SKM-1 treated with dmso at 0.1 percent for 144 hours (cell line): ENCODE measurements at regions not wholly inside any gene's neighbourhood (a gene's known extent, or its start where the extent isn't known, plus 50 kb on each side); places are given as distances from the start of the nearest gene placed in this dataset.

Experiments used
- DNase-seq: peaks from one replicate; lab custom pipeline; 2025; ENCODE audit not compliant: unreplicated experiment; lab: John Stamatoyannopoulos, UW

DNA sequence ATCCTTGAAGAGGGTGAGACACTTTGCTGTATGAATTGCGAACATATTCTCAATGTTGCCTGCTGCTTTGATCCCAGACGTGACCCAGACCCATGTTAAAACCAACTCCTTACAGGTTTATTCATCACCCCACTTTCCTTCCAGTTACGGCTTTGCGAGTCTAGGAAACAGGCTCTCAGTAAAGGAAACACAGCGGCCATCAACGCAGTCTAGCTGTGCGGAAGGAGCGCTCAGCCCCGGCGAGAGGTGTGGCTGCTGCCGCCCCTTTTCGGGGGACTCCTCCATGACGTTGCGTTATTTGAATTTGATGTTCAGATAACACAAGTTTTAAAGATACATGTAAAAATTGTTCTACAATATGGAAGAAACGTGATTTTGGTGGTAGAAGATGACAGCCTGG, 206.4 kb upstream of the FAT1 start:
- no peak for DNase-seq

DNA sequence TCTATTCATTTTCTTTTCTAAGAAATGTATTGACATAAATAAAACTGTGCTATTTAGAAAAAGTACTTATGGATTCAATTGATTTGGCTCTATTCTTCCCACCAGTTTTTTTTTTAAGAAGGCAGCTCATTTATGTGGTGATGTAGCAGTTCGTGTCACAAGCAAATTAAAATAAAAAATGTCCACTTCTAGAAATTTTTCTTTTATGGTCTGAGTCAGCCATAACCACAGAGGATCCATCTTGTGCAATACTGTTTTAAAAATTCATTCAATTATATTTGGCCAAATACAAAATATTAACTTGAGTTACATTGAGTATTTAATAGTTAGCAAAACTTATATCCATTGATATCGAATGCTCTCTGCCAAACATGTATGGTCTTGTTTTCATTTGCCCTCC, 207.9 kb upstream of the FAT1 start:
- DNase-seq = no peak

DNA sequence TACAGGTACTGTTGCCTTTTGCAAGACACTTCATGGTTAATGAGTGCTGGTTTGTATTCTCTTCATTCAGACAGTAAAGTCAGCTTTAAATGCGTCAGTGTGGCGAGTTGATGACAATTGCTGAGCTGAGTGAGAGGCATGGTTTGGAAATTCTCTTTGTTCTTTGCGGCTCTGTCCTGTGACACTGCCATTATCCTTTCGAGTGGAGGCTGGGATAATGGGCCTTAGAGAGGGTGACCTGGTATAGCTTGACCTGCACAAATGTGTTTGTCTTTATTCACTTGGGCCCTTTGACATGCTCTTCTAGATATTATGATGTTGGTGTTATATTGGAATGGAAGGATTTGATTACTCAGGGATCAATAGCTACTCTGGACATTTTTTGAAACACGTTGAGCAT, 208.5 kb upstream of the FAT1 start:
- DNase-seq = no peak

DNA sequence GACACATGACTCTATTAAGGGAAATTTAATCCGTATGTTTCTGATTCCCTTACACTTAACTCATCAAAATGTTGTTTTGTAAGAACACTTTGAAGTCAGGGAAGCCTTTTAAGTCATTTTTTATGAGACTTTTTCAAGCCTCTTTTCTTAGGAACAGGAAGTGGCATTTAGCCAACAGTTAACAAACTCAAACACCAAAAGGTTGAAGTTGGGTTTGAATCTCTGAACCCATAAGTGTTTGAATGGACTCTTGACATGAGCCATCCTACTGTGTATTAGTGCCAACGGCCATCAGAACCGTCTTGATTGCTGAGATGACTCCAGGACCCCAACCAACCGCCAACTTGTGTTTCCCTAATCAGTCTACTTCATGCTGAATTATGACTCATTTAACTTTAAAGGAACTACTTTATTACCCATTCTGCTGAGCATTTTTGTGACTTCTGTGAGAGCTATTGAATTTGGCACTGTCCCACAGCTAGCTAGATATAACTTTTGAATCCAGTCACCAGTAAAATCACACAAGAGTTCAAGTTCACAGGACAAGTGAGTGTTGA, 209.1 kb upstream of the FAT1 start:
- DNase-seq = no peak

DNA sequence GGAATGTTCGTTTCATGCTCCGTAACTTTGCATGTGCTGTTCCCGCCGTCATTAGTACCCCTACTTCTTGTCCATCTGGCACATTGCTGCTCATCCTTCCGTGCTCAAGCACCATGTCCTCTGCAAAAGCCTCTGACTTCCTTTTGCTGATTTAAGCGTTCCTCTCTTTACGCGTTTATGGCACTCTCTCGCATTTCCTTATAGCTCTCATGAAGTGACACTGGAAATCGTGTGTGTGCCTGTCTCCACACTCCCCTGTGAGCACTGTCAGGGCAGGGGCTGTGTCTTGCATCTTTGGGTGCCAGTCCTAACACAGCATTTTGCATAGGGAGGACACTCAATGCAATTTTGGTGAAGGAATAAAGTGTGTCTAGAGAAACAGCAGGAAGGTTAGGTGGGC, 210.6 kb upstream of the FAT1 start:
- DNase-seq = no peak

DNA sequence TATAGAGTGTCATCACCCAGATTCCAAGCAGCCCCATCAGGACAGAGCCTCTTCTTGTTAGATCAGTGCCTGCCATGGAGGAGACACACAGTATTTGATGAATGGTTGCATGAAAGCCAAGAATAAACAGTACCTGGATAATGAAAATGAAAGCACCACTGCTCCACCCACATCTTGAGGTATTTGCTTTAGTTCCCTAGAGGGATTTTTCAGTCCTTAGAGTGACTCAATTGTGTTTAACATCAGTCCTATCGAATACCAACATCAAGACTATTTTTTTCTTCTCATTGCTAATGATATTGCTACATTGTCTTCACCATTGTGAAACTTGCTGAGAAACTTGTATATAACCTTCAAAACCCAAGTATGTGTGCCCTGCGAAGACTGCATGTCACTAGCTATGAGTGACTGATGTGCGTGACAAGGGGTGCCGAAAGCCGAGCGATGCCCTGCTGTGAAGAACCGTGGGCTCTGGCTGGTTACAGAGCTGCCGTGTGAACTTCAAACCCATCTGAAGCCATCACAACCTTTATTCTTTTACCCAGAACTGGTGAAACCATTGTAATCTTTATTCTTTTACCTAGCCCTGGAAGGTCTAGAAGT, 211.3 kb upstream of the FAT1 start:
- DNase-seq = no peak

DNA sequence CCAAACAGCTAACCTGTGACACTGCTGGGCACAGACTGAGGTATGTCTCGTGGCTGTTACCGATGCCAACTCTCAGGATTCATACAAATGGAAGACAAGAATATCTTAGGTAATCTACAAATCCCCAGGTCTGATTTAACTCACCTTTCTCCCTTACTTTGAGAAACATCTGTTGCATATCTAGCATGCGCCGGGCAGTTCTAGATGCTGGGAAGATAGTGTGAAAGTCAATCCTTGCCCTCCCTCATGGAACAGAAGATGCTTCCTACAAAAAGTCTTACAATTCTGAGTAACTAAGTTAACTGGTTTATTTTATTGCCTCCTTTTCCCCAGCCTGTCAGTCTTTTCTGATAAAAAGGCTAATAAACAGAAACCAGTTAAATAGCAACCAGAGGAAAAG, 212.2 kb upstream of the FAT1 start:
- DNase-seq = no peak

DNA sequence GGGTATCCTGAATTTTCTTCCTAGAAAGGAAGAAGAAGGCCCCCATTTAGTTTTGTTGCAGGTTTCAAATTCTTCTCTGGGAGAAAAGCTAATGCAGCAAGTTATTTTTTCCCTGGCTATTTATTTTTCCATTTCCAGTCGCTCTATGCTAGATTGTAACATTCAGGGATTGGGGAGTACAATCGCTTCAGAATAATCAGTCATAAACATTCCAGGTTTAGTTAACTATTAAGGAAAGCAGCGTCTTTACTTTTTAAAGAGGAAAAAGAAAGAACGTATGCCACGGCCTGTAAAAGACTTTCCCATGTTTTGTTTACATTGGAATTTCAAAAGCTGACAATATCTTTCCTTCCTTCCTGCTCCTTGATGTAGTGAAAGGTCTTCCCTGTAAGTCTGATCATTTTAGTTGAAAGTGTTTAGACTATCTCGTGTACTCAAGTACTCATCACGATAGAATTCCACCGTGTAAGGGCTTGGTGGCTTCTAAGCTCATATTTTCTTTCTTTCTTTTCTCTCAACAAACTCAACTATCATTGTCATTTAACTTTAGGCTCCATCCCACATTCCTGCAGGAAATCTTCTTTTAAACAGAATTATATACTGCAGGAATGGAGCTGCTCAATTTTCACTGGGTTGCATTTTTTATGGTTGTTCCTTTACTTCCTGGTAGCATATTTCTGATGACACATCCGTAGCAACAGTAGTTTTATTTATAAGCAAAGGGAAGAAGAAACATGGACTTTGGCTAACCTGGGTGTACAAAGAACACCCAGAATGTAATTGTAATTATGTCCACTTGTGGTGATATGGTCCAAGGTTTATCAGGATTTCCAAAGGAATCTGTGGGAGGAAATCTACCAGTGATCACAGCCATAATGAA, 213.1 kb upstream of the FAT1 start:
- no peak for DNase-seq

DNA sequence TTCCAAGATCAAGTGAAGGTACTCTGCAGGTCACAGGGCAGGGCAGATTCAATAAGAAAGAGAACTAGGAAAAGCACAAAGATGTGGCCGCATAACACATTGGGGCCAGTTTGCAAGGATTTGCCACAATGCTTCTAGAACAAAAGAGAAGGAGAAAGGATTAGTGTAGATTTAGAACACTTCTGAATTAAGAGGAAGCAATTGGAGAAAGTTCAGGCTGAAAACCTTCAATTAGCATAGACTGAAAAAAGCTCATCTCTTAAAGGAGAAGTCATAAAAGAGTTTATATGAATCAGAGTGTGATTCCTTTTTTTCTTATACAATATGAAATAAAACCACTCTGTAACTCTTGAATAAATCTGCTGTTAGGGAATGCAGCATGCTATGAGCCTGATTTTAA, 215.6 kb upstream of the FAT1 start:
- peak; percentile 13 for DNase-seq

DNA sequence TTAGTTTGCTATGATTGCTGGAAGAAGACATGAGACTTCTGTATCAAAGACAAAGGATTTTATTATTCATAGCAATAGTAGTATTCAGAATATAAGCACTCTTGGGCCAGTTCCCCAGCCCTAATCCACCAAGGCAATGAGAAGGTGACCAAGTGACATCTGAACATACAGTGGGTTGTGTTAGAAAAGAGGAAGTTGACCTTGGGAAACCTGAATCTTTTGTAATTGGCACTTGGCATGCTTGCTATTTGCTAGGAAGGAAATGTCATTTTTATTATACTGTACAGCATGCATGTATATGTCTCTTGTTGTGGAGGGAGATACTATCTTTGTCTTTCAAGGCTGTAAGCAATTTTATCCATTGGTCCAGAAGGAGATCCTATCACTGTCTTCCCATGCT, 216.1 kb upstream of the FAT1 start:
- peak; percentile 83 for DNase-seq

DNA sequence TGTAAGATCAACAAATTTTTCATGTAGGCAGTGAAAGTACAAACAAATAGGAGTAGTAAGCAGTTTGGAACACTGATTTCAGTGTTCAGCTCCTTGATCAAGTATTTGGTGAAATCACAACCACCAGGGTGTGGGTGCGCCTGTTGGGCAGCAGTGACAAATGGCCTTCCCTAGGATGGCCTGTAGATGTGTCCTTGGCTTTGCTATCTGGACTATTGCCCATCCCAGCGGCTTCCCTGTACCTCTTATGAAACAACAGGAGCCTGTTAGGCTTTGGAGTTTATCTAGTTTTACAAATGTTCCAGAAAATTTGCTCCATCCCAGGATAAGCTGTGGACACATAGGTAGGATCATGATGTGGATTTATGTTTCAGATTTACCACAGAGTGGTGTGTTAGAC, 216.8 kb upstream of the FAT1 start:
- no peak for DNase-seq

DNA sequence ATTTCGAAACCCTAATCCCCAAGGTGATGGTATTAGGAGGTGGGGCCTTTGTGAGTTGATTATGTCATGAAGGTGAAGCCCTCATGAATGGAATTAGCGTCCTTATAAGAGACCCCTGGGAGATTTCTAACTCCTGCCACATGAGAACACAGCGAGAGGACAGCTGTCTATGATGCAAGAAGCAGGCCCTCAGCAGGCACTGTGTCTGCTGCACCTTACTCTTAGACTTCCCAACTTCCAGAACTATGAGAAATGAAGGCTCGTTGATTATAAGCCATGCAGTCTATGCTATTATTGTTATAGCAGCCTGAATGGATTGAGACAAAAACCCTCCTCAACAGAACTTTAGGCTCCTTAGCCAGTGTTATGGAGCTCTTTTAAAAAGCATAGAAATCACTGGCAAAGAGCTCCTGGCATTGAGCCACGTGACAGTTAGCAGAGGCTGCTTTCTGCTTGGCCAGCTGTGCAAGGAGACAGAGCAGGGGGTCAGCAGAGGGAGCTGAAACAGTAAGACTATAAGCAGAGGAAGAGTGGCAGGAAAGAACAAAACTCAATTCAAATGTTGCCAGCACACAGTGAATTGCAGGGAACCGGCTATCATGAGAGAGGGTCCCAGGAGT, 219.2 kb upstream of the FAT1 start:
- no peak for DNase-seq

DNA sequence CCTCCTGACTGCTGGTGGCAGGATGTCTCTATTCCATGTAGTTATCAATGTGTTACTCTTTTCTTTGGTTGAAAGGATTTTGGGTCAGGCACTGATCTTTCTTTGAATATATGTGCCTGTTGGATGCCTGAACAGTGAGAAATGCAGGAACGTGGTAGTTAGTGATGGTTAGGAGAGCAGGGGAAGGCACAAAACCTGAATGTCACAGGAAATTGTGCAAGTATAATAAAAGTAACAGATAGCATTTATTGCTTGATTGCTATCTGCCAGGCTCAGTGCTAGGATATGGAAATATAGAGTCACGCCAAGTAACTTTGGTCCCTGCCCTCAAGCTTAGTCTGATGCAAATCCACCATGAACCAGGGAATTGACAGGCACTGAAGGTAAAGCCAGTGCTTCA, 219.8 kb upstream of the FAT1 start:
- DNase-seq = no peak

DNA sequence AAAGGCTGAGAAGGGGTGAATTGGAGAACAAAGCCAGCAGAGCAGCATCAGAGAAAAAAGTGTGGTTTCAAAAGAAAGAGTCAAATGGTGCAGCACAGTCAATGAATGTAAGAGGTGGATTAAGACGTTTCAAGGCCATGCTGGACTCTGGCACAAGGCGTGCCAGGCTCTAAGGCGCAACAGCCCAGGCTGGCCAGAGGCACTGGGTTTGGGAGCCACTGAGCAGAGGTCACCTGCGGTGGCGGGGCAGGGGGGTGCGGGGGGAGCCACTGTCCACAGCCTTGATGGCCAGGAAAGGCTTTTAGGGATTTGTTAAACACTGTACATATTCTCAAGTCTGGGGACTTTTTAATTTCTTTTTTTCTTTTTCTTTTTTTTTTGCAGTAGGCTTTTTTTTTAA, 222.5 kb upstream of the FAT1 start:
- no peak for DNase-seq

DNA sequence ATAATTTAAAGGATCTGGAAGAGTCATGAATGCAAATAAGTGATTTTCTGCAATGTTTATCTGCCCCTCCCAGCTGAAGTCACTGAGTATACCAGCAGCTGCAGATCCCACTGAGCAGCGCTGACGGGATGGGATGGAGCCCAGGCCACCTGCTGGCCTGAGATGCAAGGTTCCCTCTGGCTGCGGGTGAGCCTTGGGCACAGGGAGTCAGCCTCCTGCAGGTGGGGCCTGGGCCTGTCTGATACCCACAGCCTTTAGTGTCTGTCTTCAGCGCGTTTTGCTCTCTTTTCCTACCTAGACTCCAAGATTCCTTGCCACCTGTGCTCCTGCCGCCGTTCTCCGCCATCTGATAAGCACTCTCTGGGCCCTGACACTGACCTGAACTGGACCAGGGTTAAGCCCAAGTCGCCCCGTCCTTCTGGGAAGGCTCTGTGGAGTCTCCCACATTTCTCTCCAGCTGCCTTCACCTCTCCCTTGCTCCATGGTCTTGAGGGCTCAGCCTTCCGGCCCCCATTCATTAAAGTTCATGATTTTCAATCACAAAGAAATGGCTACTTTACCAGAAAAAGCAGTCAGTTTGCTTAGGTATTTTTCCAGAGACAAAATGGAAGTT, 223.1 kb upstream of the FAT1 start:
- no peak for DNase-seq

DNA sequence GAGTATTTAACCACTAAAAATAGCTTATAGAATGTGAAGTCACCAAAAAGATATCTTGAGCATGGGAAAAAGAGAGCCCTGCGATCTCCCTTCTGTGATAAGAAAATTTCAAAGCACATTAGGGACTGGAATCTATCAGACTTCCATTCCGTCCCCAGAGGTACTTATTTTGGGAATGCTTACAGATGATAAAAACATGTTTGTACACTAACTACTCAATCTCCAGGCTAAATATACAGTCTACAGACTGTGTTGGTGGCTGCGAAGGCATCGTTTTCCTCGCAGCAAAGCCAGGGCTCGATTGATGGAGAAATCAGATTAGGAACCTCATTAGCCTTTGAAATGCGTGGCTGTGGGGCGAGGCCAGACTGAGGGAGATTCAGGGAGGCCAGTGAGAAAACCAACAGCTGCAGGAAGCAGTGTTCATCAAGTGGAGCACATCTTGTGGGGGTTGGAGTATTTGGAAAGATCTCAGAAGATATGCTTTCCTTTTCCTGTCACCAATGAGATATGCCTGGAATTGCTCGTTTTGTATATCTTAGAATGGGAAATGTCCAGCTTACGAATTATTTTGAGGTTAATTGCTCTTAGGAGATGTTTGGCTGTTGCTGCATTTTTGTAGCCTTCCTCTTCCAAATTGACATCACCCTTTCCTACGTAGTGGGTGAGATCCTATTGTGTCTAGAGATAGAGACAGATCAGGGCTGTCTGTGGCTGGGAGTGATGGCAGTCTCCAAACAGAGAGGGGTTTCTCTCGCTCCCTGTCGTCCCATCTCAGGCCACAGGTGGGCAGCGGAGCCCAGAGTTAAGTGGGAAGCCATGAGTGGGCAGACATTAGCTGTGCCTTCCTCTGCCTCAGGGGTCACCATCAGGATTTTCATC, 224.9 kb upstream of the FAT1 start:
- no peak for DNase-seq

DNA sequence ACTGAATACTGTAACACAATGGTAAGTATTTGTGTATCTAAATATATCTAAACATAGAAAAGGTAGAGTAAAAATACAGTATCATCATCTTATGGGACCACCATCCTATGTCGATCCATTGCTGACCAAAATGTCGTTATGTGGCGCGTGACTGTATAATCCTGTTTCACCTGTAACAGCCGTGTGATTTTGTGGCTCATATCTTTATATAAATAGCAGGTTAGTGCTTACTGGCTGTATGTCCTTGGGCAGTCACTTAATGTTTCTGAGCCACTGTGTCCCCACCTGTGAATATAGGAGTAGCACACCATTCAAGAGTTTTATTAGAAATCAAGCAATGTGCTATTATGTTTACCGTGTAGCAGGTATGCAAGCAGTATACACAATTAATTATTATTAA, 226.2 kb upstream of the FAT1 start:
- DNase-seq = no peak

DNA sequence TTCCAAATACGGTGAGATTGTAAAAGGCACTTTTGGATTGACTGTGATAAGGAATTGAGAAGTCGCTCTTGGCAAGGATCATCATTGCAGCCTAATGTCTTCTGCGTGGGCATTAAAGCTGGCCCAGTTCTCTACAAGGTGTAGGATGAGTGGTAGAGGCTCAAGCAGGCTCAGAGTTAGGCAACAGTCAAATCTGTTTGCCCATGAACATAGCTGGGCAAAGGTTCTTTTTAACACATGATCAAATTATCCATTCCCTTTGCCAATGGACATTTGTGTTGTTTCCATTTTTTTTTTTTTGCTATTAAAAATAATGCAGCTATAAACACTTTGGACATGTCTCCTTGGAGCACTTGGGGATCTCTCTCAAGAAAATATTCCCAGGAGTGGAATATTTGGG, 229.1 kb upstream of the FAT1 start:
- DNase-seq = no peak

DNA sequence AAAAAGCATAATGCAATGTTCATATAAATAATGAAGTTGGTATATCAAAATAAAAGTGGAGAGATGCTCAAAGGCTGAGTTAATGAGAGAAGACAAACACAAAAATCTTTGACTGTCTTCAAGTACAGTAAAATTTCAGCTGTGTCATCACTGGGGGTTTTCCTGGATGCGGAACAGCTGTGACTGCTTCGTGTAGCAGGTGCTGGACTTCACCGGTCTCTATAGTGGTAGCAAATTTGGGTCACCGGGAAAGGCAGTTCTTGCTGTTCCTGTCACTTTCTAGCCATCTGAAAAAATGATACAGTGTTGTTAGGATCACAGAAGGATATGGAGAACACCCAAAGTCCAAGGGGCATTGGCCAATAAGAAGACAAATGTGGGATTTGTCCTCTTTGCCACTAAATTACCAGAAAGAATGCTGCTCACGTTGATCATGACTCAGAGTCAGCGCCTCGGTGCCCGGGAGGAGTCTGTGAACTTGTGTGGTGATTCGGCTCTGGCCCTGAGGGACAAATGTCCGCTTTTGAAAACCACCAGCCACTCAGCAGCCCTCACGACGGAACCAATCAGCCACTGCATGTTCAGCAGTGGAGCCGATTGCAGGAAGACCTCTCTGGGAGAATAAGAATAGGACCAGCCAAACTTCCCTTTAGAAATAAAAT, 230.1 kb upstream of the FAT1 start:
- DNase-seq = no peak

DNA sequence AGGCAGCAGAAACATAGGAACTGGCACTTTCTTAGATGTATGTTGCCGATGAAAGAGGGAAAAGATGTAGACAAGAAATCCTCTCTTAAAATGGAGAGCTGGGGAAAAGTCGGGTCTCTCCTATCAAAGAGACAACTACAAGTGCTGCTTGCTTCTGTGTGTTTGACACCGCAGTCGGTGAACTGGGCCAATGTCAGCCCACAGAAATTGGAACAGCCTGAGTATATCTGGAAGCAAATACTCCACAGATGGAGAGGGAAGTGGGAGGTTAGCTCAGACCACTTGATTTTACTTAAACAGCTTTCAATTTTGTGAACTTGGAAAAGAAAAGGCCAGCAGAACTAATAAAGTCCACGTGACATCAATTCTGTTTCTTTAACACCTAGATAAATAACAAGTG, 230.9 kb upstream of the FAT1 start:
- no peak for DNase-seq
